ENCODE measurements at regions not wholly inside any gene's neighbourhood (a gene's known extent, or its start where the extent isn't known, plus 50 kb on each side); places are given as distances from the start of the nearest gene placed in this dataset.

GRCh38 chr14:100955201-100955600, 51.7 kb upstream of the RTL1 start:
- DNase-seq (ENCODE audit: extremely low read depth, low read depth): no peak
- no peak for TF ChIP-seq CTCF (IDR thresholded peaks at IDR 0.05; ENCODE audit: low read depth, low read length, missing control alignments)
- H3K4me3 ChIP-seq (replicated peaks; ENCODE audit: low read depth, low read length): no peak overlapping the region

GRCh38 chr14:100962494-100962893, 59.0 kb upstream of the RTL1 start:
- no peak overlapping the region for H3K4me3 ChIP-seq (replicated peaks; ENCODE audit: low read depth, low read length)
- DNase-seq (ENCODE audit: extremely low read depth, low read depth): no peak
- TF ChIP-seq CTCF (IDR thresholded peaks at IDR 0.05; ENCODE audit: low read depth, low read length, missing control alignments): no peak

GRCh38 chr14:100965296-100965695, 61.8 kb upstream of the RTL1 start:
- DNase-seq (ENCODE audit: extremely low read depth, low read depth): no peak
- H3K4me3 ChIP-seq (replicated peaks; ENCODE audit: low read depth, low read length): no peak overlapping the region
- no peak for TF ChIP-seq CTCF (IDR thresholded peaks at IDR 0.05; ENCODE audit: low read depth, low read length, missing control alignments)

- no peak for TF ChIP-seq CTCF (IDR thresholded peaks at IDR 0.05; ENCODE audit: low read depth, low read length, missing control alignments)
- no peak for DNase-seq (ENCODE audit: extremely low read depth, low read depth)
These were observed 63.7 kb upstream of the RTL1 start for GRCh38 chr14:100967178-100967577.

GRCh38 chr14:100967930-100968329, 64.4 kb upstream of the RTL1 start:
- H3K4me3 ChIP-seq (replicated peaks; ENCODE audit: low read depth, low read length): no peak overlapping the region
- no peak for DNase-seq (ENCODE audit: extremely low read depth, low read depth)
- TF ChIP-seq CTCF (IDR thresholded peaks at IDR 0.05; ENCODE audit: low read depth, low read length, missing control alignments): no peak

More at GRCh38 chr14:100967178-100967577, 63.7 kb upstream of the RTL1 start:
- no peak overlapping the region for H3K4me3 ChIP-seq (replicated peaks; ENCODE audit: low read depth, low read length)

GRCh38 chr14:100972118-100972897, 68.8 kb upstream of the RTL1 start:
- DNase-seq (ENCODE audit: extremely low read depth, low read depth): no peak
- H3K4me3 ChIP-seq (replicated peaks; ENCODE audit: low read depth, low read length): no peak overlapping the region
- no peak for TF ChIP-seq CTCF (IDR thresholded peaks at IDR 0.05; ENCODE audit: low read depth, low read length, missing control alignments)

GRCh38 chr14:100975671-100976070, 72.1 kb upstream of the RTL1 start:
- no peak for DNase-seq (ENCODE audit: extremely low read depth, low read depth)
- TF ChIP-seq CTCF (IDR thresholded peaks at IDR 0.05; ENCODE audit: low read depth, low read length, missing control alignments): no peak
- H3K4me3 ChIP-seq (replicated peaks; ENCODE audit: low read depth, low read length): no peak overlapping the region

All from HFF-Myc (cell line).